Astrocyte of the cerebellum (primary cell): ENCODE measurements at regions not wholly inside any gene's neighbourhood (a gene's known extent, or its start where the extent isn't known, plus 50 kb on each side); places are given as distances from the start of the nearest gene placed in this dataset.
"Not testable (repeated sequence)": the region's sequence is repeated elsewhere in the genome, so short reads cannot be mapped to it uniquely, and the experiment has no call there.

ENCODE experiments used
- DNase-seq: peaks from one replicate; pipeline ENCODE4 v3.0.0-alpha.2; 2011; ENCODE audit warnings: low read depth
- H3K4me3 ChIP-seq: 2 replicates; pipeline ENCODE4 v1.5.1; 2011; ENCODE audit warnings: mild to moderate bottlenecking, low read depth, low read length, moderate library complexity
- CTCF ChIP-seq: IDR thresholded peaks from 2 replicates; pipeline ENCODE4 v1.5.1; 2012; ENCODE audit warnings: low read length, low read depth, moderate library complexity, mild to moderate bottlenecking; ENCODE audit errors: missing control alignments
- in situ Hi-C: cut with HindIII; loops from 2 replicates; pipeline ENCODE4 v1.10.0; 2017; ENCODE audit warnings: low sequenced_read_pairs

DNA sequence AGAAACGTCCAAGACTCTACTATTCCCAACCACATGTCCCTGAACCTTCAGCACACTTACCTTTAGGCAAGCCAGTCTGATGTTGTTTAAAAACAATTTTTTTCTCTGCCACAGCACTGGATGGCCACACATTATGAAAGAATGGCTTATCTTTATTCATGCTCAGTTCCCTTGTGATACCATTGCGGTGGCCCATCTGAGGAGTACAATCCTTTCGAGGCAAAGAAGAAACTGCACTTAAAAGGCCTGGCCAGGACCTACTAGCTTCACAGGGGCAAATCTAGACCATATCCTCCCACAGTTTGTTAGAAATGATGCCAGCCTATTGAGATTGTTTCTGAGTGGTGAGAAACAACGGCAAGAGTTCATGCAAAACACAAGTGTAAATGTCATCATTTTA lies 88.4 kb upstream of the PLEKHG1 start:
- in situ Hi-C loops: no loop called here
- no peak for TF ChIP-seq CTCF
- H3K4me3 ChIP-seq: no peak overlapping the region
- no peak for DNase-seq

DNA sequence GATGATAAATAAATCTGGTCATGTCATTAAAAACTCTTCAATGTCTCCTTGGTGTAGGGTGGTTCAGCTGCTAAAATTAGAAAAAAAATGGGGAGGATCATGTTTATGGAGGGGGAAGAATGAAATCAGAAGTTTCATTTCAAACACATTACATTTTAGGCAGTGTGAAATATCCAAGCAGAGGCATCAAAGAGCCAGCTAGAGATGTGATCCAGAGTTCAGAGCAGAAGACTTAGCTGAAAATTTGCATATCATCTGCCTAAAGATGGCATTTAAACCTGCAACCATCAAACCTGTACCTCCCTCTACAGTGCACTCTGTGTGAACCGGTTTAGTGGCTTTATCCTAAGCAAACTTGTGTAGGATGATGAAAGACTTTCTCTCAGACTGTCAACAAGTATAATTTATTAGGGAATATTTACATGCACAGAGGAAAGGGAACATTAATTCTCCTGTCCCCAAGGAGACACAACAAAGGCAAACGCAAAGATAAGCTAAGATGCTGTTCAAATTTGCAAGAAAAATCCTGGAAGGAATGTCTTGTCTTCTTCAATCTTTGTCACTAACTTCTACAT lies 84.8 kb upstream of the PLEKHG1 start:
- in situ Hi-C loops: no loop called here
- no peak for TF ChIP-seq CTCF
- H3K4me3 ChIP-seq: no peak overlapping the region
- no peak for DNase-seq

DNA sequence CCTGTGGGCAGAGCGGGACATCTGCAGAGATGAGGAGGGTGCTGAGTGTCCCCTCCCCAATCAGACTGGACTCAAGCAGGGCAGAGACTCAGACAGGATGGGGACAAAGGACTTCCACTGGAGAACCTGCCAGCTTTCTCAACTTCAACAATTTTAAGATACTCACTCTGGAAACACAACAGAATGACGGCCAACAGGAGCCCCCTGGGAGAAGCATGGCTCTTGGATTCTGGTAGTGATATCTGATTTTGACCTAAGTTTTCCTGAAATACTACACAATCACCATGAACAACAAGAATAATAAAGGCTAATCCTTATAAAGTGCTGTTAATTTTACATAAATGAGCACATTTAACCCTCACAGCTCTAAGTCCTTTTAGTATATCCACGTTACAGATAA lies 83.5 kb upstream of the PLEKHG1 start:
- DNase-seq: no peak
- in situ Hi-C loops: no loop called here

DNA sequence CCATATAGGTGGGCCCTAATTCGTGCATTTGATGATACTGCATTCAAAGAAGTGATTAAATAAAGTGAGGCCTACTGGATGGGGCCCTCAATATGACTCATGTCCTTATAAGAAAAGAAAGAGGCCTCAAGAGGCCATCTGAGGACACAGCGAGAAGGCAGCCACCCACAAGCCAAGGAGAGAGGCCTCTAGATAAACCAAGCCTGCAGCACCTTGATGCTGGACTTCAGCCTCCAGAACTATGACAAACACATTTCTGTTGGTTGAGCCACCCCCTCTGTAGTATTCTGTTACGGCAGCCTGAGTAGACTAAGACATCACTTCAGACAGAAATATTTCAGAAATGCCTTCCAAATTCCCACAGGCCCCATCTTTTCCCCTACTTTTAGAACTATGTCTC lies 82.5 kb upstream of the PLEKHG1 start:
- H3K4me3 ChIP-seq: no peak overlapping the region
- no peak for TF ChIP-seq CTCF
- DNase-seq: no peak
- in situ Hi-C loops: no loop called here

More for the DNA sequence above, 83.5 kb upstream of the PLEKHG1 start:
- TF ChIP-seq CTCF: no peak
- H3K4me3 ChIP-seq: no peak overlapping the region

DNA sequence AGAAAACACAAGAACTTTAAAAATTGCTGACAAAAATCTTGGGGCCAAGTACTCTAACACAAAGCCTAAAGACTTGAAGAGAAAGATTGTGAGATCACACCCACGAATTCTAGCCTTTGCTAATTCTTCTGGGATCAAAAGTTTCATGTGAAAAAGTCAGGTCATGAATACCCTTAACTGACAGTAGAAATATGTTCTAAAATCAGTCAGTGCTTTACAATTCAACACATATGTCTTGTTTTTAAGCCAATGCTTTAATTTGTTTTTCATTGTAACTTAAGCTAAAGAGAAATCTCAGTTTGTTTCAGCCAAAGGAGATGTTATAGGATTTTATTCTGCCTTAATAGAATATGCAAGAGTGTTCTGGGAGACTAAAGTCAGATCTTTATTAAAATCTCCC lies 78.2 kb upstream of the PLEKHG1 start:
- DNase-seq: no peak
- no peak overlapping the region for H3K4me3 ChIP-seq
- TF ChIP-seq CTCF: no peak
- in situ Hi-C loops: no loop called here

DNA sequence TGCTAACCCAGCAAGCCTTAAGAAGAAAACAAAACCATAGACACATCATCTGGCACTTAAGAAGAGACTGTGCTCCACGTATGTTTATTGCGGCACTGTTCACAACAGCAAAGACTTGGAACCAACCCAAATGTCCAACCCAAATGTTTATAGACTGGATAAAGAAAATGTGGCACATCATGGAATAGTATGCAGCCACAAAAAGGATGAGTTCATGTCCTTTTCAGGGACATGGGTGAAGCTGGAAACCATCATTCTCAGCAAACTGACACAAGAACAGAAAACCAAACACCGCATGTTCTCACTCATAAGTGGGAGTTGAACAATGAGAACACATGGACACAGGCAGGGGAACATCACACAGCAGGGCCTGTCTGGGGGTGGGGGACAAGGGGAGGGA lies 76.5 kb upstream of the PLEKHG1 start:
- in situ Hi-C loops, DNase-seq, H3K4me3 ChIP-seq: not testable (repeated sequence)

DNA sequence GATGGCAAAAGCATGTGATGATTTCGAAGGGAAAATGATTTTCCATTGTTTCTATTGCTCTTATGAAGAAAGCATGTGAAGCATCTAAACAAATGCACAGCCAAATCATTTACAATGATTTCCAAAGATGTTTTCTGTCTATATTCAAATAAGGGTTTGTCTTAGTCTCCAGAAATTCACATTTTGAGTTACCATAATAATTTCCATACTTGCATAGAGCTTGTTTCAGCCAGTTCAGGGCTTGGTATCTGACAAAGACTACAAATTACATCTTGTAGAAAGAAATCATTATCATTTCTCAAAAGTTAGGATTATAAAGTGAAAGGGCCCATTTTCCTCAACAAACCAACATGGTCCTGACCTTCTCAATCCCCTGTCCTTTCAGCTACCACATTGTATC lies 74.4 kb upstream of the PLEKHG1 start:
- H3K4me3 ChIP-seq: no peak overlapping the region
- TF ChIP-seq CTCF: no peak
- DNase-seq: no peak
- in situ Hi-C loops: no loop called here
